ENCODE measurements at regions not wholly inside any gene's neighbourhood (a gene's known extent, or its start where the extent isn't known, plus 50 kb on each side); places are given as distances from the start of the nearest gene placed in this dataset.
A peak's percentile ranks its signal among the peaks of the same experiment; 100 is the strongest.

GRCh38 chr5:43903129-43903528 is 300.1 kb downstream of the NNT start:
- DNase-seq (ENCODE audit: low read depth), result no peak
- H3K4me3 ChIP-seq (ENCODE audit: low read depth, low read length), result no peak overlapping the region
- TF ChIP-seq, protein P1, sequence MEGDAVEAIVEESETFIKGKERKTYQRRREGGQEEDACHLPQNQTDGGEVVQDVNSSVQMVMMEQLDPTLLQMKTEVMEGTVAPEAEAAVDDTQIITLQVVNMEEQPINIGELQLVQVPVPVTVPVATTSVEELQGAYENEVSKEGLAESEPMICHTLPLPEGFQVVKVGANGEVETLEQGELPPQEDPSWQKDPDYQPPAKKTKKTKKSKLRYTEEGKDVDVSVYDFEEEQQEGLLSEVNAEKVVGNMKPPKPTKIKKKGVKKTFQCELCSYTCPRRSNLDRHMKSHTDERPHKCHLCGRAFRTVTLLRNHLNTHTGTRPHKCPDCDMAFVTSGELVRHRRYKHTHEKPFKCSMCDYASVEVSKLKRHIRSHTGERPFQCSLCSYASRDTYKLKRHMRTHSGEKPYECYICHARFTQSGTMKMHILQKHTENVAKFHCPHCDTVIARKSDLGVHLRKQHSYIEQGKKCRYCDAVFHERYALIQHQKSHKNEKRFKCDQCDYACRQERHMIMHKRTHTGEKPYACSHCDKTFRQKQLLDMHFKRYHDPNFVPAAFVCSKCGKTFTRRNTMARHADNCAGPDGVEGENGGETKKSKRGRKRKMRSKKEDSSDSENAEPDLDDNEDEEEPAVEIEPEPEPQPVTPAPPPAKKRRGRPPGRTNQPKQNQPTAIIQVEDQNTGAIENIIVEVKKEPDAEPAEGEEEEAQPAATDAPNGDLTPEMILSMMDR (IDR thresholded peaks at IDR 0.05; ENCODE audit: insufficient read depth, low read depth, low read length), result no peak

DNA sequence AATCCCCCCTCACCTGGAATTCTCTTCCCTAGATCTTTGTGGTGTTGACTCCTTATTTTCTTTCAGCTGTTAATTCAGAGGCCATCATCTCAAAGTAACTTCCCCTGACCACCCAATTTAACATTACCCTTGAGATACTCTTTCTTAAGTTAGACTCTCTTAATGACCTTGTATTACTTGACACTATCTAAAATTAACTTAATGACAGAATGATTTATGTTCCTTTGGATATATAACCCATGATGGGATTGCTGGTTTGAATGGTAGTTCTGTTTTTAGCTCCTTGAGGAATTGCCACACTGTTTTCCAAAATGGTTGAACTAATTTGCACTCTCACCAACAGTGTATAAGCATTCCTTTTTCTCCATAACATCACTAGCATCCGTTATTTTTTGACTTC is 298.0 kb downstream of the NNT start:
- DNase-seq (ENCODE audit: low read depth), result no peak
- TF ChIP-seq, protein P1 (IDR thresholded peaks at IDR 0.05; ENCODE audit: insufficient read depth, low read depth, low read length), result no peak
- H3K4me3 ChIP-seq (ENCODE audit: low read depth, low read length), result no peak overlapping the region

DNA sequence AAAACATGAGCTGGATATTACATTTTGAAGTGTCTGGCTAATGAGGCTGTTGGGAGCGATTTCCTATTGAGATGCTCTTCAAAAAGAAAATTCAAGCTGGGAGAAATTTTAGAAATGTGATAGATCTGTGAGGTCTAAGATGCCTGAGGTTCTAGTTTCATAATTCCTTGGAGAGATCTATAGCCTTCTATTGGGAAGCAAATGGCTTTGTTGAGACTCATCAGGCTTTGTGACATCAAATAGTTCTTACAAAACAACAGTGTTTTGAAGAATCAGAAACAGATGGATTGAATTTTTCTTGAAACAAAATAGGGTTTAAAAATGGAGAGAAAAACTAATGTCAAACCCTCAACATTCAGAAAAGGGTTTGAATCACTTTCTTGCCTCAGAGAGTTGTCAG is 292.9 kb downstream of the NNT start:
- no peak overlapping the region for H3K4me3 ChIP-seq (ENCODE audit: low read depth, low read length)
- DNase-seq (ENCODE audit: low read depth), result no peak
- TF ChIP-seq, protein P1 (IDR thresholded peaks at IDR 0.05; ENCODE audit: insufficient read depth, low read depth, low read length), result no peak

GRCh38 chr5:43893951-43894684 is 291.1 kb downstream of the NNT start:
- no peak for DNase-seq (ENCODE audit: low read depth)
- no peak overlapping the region for H3K4me3 ChIP-seq (ENCODE audit: low read depth, low read length)
- TF ChIP-seq, protein P1 (IDR thresholded peaks at IDR 0.05; ENCODE audit: insufficient read depth, low read depth, low read length), result no peak

GRCh38 chr5:43891112-43891511 is 288.1 kb downstream of the NNT start:
- no peak overlapping the region for H3K4me3 ChIP-seq (ENCODE audit: low read depth, low read length)
- TF ChIP-seq, protein P1 (IDR thresholded peaks at IDR 0.05; ENCODE audit: insufficient read depth, low read depth, low read length), result no peak
- no peak for DNase-seq (ENCODE audit: low read depth)

DNA sequence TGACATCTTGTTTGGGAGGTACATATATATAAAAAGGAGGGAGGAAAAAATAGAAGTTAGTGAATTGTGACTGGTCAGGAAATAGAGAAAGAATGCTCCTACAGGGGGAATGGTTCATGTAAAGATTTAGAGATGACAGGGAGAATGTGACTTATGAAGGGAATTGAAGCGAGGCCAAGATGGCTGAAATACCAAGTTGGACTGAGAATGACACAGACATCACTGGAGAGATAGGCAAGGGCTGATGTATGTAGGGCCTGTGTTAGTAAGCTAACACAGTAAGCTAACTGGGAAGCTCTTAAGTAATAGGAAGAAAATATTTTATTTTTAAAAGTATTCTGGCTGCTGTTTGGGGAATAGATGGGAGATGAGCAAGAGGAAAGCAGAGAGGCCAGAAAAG is 286.3 kb downstream of the NNT start:
- H3K4me3 ChIP-seq (ENCODE audit: low read depth, low read length), result no peak overlapping the region
- TF ChIP-seq, protein P1 (IDR thresholded peaks at IDR 0.05; ENCODE audit: insufficient read depth, low read depth, low read length), result no peak
- peak; percentile 22 for DNase-seq (ENCODE audit: low read depth)

- DNase-seq (ENCODE audit: low read depth), result no peak
- no peak overlapping the region for H3K4me3 ChIP-seq (ENCODE audit: low read depth, low read length)
- TF ChIP-seq, protein P1 (IDR thresholded peaks at IDR 0.05; ENCODE audit: insufficient read depth, low read depth, low read length), result no peak
Observed at GRCh38 chr5:43875741-43876140, 272.8 kb downstream of the NNT start.

Data from fibroblast of villous mesenchyme (primary cell).